ENCODE measurements at regions not wholly inside any gene's neighbourhood (a gene's known extent, or its start where the extent isn't known, plus 50 kb on each side); places are given as distances from the start of the nearest gene placed in this dataset.

DNA sequence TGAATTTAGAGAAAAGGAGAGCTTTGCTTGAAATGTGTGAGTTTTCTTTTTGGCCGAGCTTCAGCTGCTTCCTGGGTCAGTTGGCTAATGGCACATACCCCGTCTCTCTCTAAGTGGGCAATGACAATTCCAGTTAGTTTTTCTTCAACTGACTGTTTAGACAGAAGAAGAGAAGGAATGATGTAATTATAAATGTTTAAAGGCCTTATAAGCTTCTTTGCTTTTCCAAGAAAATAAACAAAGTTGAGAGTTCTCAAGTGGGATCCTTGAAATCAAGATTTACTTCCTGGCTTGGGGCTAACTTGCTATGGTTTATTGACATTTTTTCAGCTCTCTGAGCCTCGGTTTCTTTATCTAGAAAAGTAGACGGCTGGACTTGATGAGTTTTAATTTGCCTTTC, 794.9 kb upstream of the ACVR2A start:
- H3K4me3 Mint-ChIP-seq, result no peak overlapping the region
- H3K27me3 Mint-ChIP-seq (ENCODE audit: low read depth), result peaks cover 5% of the 10 kb centered on the region
- no peaks in the 10 kb centered on the region for H3K36me3 Mint-ChIP-seq (ENCODE audit: low read depth)
- H3K27ac Mint-ChIP-seq, result no peak overlapping the region
- peaks cover 29% of the 10 kb centered on the region for H3K4me1 Mint-ChIP-seq
- TF ChIP-seq, protein P1, sequence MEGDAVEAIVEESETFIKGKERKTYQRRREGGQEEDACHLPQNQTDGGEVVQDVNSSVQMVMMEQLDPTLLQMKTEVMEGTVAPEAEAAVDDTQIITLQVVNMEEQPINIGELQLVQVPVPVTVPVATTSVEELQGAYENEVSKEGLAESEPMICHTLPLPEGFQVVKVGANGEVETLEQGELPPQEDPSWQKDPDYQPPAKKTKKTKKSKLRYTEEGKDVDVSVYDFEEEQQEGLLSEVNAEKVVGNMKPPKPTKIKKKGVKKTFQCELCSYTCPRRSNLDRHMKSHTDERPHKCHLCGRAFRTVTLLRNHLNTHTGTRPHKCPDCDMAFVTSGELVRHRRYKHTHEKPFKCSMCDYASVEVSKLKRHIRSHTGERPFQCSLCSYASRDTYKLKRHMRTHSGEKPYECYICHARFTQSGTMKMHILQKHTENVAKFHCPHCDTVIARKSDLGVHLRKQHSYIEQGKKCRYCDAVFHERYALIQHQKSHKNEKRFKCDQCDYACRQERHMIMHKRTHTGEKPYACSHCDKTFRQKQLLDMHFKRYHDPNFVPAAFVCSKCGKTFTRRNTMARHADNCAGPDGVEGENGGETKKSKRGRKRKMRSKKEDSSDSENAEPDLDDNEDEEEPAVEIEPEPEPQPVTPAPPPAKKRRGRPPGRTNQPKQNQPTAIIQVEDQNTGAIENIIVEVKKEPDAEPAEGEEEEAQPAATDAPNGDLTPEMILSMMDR (IDR thresholded peaks at IDR 0.05; ENCODE audit: unreplicated experiment in 3 of 3), result no peak
- no peaks in the 10 kb centered on the region for H3K9me3 Mint-ChIP-seq

DNA sequence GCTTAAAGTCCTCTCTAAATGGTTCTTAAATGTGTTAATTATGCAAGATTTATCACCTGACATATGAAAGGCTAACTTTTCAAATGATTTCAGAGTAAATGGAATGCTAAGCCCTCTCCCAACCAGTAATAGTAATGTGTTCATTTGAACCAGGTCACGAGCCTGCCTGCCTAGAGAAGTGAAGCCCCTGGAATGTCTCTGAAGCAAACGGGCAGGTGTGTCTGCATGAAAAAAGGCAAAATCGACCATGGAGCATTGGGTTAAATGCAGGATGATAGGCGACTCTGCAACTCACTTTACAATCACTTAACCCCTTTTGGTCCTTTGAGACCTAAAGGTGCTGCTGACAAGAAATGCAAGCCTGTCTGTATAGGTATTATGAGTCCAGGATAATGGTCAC, 798.4 kb upstream of the ACVR2A start:
- Mint-ChIP-seq H3K36me3 (ENCODE audit: low read depth) (no peaks in the 10 kb centered on the region), H3K27me3 (ENCODE audit: low read depth) (peaks cover 5% of the 10 kb centered on the region), H3K27ac (no peak overlapping the region), H3K4me1 (peaks cover 36% of the 10 kb centered on the region), H3K9me3 (no peaks in the 10 kb centered on the region), H3K4me3 (no peak overlapping the region)
- TF ChIP-seq, protein P1 (IDR thresholded peaks at IDR 0.05; ENCODE audit: unreplicated experiment in 3 of 3), result no peak

DNA sequence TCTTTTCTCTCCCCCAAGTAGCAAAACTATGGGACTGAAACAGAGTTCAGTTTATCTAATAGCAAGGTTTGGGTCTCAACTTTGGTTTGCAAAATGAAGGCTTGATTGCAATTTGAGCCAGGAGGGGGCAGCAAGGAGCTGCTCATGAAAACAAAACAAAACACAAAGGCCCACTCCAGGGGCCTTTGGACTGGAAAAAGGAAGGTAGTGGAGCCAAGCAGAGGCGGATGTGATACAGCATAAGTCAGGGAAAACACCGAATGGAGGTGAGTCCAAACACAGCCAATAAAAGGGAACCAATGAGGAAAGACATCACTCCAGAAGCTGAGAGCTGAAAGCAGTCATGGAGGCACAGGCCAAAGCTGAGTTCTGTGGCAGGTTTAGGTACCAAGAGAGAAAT, 799.7 kb upstream of the ACVR2A start:
- Mint-ChIP-seq H3K9me3 (no peaks in the 10 kb centered on the region), H3K36me3 (ENCODE audit: low read depth) (no peaks in the 10 kb centered on the region), H3K4me3 (no peak overlapping the region)

DNA sequence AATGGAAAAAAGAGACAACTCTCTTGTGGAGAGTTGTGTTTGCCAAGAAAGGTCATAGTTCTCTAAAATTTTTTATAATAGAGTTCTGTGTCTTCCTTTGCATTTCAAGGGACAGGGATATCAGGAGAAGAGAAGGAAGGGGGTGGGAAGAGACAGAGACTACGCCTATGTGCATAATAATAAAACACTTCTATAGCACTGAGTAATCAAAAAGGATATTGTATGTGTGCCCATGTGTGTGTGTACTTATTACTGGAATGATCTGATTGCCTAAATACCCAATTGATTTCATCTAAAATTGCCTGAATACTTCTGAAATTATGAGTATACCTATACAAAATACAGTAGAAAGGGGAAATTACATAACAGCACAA, 803.7 kb upstream of the ACVR2A start:
- Mint-ChIP-seq H3K27ac (peak overlapping the region in 2 of 3 experiments; percentile 7 to 36), H3K4me3 (no peak overlapping the region), H3K27me3 (ENCODE audit: low read depth) (no peaks in the 10 kb centered on the region), H3K9me3 (no peaks in the 10 kb centered on the region), H3K4me1 (peaks cover 33% of the 10 kb centered on the region), H3K36me3 (ENCODE audit: low read depth) (no peaks in the 10 kb centered on the region)
- TF ChIP-seq, protein P1 (IDR thresholded peaks at IDR 0.05; ENCODE audit: unreplicated experiment in 3 of 3), result no peak

More for the DNA sequence above, 799.7 kb upstream of the ACVR2A start:
- Mint-ChIP-seq H3K27ac (peak overlapping the region; percentile 25 to 50 (median 42)), H3K4me1 (peaks cover 37% of the 10 kb centered on the region), H3K27me3 (ENCODE audit: low read depth) (peaks cover 5% of the 10 kb centered on the region)
- TF ChIP-seq, protein P1 (IDR thresholded peaks at IDR 0.05; ENCODE audit: unreplicated experiment in 3 of 3), result peak; percentile 48 to 63 (median 57)

DNA sequence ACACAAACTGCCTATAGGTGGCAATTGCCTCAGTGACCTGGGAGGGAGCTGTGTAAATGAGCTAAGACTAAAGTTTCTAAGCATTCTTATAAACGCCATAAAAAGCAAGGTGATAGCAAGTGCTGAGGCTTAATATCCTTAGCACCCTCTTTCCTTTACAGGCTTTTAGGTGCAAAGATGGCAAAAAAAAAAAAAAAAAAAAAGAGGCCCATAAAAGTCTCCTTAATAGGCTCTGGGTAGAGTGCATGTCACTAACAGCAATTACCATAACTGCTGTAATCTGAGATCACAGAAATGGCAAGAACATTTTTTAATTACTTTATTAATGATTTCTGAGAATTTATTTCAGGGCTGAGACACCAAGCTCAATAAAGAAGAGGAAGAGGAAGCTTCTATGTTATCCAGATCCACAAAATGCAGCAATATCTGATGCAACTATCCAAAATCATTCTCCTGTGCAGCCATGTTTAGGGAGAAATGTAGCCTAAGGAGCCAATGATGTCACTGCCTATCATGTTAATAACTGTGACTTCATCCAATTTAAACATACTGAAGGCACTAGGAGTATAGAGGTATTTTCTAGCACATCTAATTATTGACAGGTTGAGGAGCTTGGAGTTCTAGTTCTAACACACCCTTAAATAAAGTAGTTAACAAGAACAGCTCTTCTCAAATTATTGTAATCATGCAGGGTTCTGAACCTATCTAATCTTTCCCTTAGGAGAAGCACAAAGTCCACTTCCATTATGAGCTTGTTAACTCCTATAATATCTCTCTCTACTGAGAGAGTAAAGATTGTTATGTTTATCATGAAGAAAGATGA, 804.3 kb upstream of the ACVR2A start:
- TF ChIP-seq, protein P1 (IDR thresholded peaks at IDR 0.05; ENCODE audit: unreplicated experiment in 3 of 3), result no peak
- no peak overlapping the region for H3K4me3 Mint-ChIP-seq
- peak overlapping the region in 1 of 3 experiments; percentile 36 for H3K27ac Mint-ChIP-seq
- H3K36me3 Mint-ChIP-seq (ENCODE audit: low read depth), result no peaks in the 10 kb centered on the region
- H3K4me1 Mint-ChIP-seq, result peaks cover 28% of the 10 kb centered on the region
- no peaks in the 10 kb centered on the region for H3K9me3 Mint-ChIP-seq
- H3K27me3 Mint-ChIP-seq (ENCODE audit: low read depth), result no peaks in the 10 kb centered on the region

DNA sequence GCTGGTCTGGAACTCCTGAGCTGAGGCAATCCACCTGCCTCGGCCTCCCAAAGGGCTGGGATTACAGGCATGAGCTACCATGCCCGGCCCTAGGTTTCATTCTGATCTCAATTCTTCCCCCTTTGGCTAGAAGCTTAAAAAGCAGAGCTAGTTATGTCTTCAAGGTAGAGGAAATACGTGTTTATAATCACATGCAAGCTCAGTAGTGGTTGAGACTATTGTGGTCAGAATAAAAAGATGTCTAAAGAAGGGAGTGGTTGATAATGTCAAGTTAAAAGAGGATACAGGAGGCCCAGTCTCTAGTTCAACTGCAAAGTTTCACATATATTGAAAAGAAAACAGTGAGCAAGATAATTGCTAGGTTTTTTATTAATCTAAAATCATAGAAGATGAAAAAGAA, 807.8 kb upstream of the ACVR2A start:
- Mint-ChIP-seq H3K27ac (no peak overlapping the region), H3K27me3 (ENCODE audit: low read depth) (no peaks in the 10 kb centered on the region), H3K4me3 (no peak overlapping the region), H3K4me1 (peaks cover 23% of the 10 kb centered on the region), H3K36me3 (ENCODE audit: low read depth) (no peaks in the 10 kb centered on the region), H3K9me3 (no peaks in the 10 kb centered on the region)
- TF ChIP-seq, protein P1 (IDR thresholded peaks at IDR 0.05; ENCODE audit: unreplicated experiment in 3 of 3), result no peak
